ENCODE measurements at regions not wholly inside any gene's neighbourhood (a gene's known extent, or its start where the extent isn't known, plus 50 kb on each side); places are given as distances from the start of the nearest gene placed in this dataset.

- TF ChIP-seq, protein P1, sequence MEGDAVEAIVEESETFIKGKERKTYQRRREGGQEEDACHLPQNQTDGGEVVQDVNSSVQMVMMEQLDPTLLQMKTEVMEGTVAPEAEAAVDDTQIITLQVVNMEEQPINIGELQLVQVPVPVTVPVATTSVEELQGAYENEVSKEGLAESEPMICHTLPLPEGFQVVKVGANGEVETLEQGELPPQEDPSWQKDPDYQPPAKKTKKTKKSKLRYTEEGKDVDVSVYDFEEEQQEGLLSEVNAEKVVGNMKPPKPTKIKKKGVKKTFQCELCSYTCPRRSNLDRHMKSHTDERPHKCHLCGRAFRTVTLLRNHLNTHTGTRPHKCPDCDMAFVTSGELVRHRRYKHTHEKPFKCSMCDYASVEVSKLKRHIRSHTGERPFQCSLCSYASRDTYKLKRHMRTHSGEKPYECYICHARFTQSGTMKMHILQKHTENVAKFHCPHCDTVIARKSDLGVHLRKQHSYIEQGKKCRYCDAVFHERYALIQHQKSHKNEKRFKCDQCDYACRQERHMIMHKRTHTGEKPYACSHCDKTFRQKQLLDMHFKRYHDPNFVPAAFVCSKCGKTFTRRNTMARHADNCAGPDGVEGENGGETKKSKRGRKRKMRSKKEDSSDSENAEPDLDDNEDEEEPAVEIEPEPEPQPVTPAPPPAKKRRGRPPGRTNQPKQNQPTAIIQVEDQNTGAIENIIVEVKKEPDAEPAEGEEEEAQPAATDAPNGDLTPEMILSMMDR (conservative IDR thresholded peaks at IDR 0.05 in 1 of 2, IDR thresholded peaks at IDR 0.05 in 1 of 2; ENCODE audit: low read depth in 1 of 2, low read length in 2 of 2) = no peak
- TF ChIP-seq EZH2 (IDR thresholded peaks at IDR 0.05; ENCODE audit: low read length, missing control alignments) = no peak
These were observed 223.4 kb upstream of the FMN2 start for GRCh38 chr1:239868058-239868832.
